Activated CD4-positive, alpha-beta T cell treated with anti-CD3 and anti-CD28 coated beads for 4 hours (primary cell): ENCODE measurements at regions not wholly inside any gene's neighbourhood (a gene's known extent, or its start where the extent isn't known, plus 50 kb on each side); places are given as distances from the start of the nearest gene placed in this dataset.
"Not testable (repeated sequence)": the region's sequence is repeated elsewhere in the genome, so short reads cannot be mapped to it uniquely, and the experiment has no call there.

Experiments used
- DNase-seq, 2 donors: peaks; one replicate each; pipeline ENCODE4 v3.0.0-alpha.2; 2020

GRCh38 chr16:10232757-10233156 lies 50.5 kb upstream of the GRIN2A start:
- no peak for DNase-seq

DNA sequence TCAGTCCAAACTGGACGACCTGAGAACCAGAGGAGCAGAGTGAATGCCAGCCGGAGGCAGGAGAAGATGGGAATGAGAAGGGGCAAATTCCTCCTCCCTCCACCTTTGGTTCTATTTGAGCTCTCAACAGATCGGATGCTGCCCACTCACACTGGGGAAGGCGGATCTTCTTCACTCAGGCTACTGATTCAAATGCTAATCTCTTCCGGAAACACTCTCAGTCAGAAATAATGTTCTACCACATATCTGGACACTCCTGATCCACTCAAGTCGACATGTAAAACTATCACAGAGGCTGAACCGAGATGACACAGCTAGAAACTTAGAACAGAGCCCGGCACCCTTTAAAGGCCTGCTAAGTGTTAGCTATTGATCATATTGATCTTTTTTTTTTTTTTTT lies 57.4 kb upstream of the GRIN2A start:
- no peak for DNase-seq

- DNase-seq, result no peak
These were observed 58.8 kb upstream of the GRIN2A start for GRCh38 chr16:10240854-10241613.

GRCh38 chr16:10242097-10242496 lies 59.9 kb upstream of the GRIN2A start:
- no peak for DNase-seq

DNA sequence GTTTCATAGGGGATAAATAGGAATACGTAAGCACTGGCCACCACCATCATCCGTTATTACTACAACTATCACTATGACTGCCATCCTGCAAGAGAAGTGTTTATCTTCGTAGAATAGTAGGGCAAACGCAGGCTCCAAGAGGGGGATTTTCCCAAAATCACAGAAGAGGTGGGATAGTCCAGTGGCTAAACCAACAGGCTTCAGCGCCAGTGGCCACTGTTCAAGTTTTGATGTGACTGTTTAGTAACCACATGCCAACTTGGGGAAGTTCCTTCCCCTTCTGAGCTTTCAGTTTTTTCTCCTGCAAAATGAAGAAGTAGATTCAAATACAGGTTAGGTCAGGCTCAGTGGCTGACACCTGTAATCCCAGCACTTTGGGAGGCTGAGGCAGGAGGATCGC lies 60.7 kb upstream of the GRIN2A start:
- no peak for DNase-seq

GRCh38 chr16:10245002-10245401 lies 62.8 kb upstream of the GRIN2A start:
- no peak for DNase-seq

DNA sequence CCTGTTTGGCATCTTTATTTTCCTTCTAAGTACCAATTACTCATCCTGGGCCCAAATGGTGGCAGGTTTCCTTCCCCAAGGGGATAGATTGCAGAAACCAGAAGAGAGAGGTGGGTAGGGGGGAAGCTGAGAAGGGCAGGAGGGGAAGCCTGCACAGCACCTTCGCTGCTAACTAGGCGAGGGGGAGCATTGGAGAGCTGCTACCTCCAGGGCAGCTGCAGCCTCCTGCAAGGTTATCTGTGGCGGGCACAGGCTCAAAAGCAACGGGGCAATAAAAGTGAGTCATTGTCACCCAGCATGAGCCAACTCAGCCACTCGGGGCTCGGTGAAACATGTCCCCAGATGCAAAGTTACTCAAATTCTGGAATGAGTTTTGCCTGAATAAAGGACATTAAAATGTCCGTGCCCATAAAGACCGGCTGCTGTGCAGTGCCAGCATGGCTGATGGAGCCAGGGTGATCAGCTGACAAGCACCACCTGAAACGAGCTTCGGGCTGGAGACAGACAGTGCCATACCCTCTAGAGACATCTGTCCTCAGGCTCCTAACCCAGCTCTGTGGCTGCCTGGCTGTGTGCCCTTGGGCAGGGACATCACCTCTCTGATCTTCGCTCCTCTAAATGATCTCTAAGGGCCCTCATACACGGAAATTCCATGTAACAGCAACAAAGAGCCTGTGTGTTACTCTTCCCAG lies 68.1 kb upstream of the GRIN2A start:
- no peak for DNase-seq

GRCh38 chr16:10252155-10252554 lies 69.9 kb upstream of the GRIN2A start:
- DNase-seq, result no peak

DNA sequence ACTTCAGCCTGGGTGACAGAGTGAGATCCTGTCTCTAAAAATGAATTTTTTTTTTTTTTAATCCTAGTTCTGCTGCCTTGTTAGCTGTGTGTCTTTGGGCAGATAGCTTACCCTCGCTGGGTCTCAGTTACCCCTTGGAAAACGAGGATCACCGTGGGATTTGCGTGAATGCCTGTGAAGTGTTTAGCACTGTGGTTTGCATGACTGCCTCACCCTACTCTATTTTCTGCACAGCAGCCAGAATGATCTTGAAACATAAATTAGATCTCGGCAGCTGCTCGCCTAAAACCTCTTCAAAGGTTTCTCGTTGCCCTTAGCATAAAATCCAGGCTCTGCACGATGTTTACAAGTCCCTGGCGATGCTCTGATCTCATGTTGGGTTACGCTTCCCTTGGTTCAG lies 71.2 kb upstream of the GRIN2A start:
- DNase-seq, result no peak

DNA sequence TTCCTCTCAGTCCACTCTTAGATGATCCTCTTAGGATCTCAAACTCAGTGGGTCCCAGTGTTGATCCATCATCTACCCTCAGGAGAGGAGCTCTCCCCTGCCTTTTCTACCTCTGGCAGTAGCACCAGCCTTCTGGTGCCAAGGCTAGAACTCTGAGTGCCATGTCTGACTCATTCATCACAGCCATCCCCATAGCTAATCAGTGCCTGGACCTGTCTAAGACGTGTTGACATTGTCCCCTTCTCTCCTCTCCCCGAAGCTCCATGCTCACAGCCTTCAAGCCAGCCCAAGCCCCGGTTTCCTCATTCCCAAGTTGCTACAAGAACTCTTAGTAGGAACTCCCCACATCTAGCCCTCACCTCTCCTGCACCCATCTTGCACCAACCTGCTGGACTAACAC lies 73.5 kb upstream of the GRIN2A start:
- DNase-seq, result no peak

GRCh38 chr16:10256784-10257641 lies 74.8 kb upstream of the GRIN2A start:
- DNase-seq, result peak; percentile 21 to 26

DNA sequence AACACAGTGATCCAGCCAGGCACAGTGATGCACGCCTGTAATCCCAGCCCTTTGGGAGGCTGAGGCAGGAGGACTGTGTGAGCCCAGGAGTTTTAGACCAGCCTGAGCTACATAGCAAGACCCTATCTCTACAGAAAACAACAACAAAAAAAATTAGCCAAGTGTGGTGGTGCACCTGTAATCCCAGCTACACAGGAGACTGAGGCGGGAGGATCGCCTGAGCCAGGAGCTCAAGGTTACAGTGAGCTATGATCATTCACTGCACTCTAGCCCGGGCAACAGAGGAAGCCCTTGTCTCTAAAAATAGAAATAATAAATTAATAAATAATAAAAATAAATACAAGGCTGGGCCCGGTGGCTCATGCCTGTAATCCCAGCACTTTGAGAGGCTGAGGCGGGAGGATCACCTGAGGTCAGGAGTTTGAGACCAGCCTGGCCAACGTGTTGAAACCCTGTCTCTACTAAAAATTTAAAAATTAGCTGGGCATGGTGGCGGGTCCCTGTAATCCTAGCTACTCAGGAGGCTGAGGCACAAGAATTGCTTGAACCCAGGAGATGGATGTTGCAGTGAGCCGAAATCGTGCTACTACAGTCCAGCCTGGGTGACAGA lies 75.5 kb upstream of the GRIN2A start:
- DNase-seq, result not testable (repeated sequence)

GRCh38 chr16:10258930-10259603 lies 76.8 kb upstream of the GRIN2A start:
- not testable (repeated sequence) for DNase-seq

DNA sequence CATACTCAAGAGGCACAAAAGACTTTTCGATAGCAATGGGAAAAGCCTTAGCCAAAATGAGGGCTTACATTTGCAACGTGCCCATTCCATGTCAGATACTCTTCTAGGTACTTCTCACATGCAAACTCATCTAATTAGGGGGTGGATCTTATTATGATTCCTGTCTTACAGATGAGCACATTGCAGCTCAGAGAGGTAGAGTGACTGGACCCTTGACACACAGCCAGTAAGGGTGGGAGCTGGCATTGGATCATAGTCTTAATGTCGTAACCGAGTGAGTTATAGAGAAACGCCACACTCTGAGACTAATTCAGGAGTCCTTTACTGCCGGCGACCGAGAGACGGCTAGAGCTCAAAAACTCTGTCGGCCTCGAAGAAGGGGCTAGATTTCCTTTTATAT lies 78.8 kb upstream of the GRIN2A start:
- DNase-seq, result no peak

GRCh38 chr16:10261526-10261925 lies 79.3 kb upstream of the GRIN2A start:
- DNase-seq, result not testable (repeated sequence)

DNA sequence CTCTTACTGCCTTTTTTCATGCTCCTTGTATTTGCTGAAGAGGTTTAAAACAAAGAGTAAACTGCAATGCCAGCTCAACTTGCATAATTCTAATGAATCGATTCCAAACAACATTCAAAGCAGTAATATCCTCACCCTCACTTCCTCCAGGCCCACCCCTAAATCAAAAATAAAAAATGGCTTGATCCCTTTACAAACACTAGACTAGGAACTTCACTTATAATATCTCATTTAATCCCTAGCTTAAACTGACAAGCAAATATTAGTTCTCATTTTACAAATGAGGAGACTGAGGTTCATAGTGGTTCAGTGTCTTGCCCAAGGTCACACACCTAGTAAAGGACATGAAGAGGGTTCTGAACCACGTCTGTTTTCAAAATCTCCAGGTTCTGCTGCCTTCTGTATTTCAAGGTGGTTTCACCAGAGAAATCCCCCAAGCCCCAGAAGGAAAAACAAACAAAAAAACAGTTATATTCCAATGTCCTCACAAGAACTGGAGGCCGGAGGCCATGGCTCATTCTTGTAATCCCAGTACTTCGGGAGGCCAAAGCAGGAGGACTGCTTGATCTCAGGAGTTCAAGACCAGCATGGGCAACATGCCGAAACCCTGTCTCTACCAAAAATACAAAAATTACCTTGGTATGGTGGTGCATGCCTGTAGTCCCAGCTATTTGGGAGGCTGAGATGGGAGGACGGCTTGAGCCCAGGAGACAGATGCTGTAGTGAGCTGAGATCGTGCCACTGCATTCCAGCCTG lies 80.3 kb upstream of the GRIN2A start:
- no peak for DNase-seq

GRCh38 chr16:10265770-10266615 lies 83.8 kb upstream of the GRIN2A start:
- no peak for DNase-seq

- no peak for DNase-seq
These were observed 84.6 kb upstream of the GRIN2A start for GRCh38 chr16:10266809-10267208.

GRCh38 chr16:10269632-10270031 lies 87.4 kb upstream of the GRIN2A start:
- no peak for DNase-seq

GRCh38 chr16:10272250-10272854 lies 90.1 kb upstream of the GRIN2A start:
- not testable (repeated sequence) for DNase-seq
